ENCODE measurements at regions not wholly inside any gene's neighbourhood (a gene's known extent, or its start where the extent isn't known, plus 50 kb on each side); places are given as distances from the start of the nearest gene placed in this dataset.
"Not testable (repeated sequence)": the region's sequence is repeated elsewhere in the genome, so short reads cannot be mapped to it uniquely, and the experiment has no call there.

DNA sequence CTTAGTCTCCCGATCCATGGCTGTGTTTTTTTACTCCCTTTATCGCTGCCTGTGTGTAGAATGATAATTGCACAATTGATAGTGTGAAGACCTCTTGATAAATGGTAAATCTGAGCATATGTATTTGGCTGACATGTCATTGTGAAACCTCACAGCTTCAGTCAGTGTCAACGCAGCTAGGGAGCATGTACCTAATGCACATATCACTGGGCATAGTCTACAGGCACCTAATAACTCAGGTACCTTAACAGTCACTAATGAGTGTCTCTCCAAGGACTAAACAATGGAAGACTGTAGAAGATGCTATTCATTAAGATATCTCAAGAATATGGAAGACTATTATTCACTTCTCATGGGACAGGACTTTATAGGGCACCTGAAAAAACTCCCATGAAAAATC, 101.0 kb upstream of the PTPN20 start:
- TF ChIP-seq, protein P1, sequence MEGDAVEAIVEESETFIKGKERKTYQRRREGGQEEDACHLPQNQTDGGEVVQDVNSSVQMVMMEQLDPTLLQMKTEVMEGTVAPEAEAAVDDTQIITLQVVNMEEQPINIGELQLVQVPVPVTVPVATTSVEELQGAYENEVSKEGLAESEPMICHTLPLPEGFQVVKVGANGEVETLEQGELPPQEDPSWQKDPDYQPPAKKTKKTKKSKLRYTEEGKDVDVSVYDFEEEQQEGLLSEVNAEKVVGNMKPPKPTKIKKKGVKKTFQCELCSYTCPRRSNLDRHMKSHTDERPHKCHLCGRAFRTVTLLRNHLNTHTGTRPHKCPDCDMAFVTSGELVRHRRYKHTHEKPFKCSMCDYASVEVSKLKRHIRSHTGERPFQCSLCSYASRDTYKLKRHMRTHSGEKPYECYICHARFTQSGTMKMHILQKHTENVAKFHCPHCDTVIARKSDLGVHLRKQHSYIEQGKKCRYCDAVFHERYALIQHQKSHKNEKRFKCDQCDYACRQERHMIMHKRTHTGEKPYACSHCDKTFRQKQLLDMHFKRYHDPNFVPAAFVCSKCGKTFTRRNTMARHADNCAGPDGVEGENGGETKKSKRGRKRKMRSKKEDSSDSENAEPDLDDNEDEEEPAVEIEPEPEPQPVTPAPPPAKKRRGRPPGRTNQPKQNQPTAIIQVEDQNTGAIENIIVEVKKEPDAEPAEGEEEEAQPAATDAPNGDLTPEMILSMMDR (IDR thresholded peaks at IDR 0.05) = not testable (repeated sequence)
- not testable (repeated sequence) for TF ChIP-seq POLR2A, POLR2AphosphoS5 (IDR thresholded peaks at IDR 0.05)
